A673 (cell line): ENCODE measurements at regions not wholly inside any gene's neighbourhood (a gene's known extent, or its start where the extent isn't known, plus 50 kb on each side); places are given as distances from the start of the nearest gene placed in this dataset.

Experiments
- EZH2 ChIP-seq: fragments of 200-600 bp; sonication (generic); IDR thresholded peaks from 2 replicates; pipeline ENCODE4 v1.6.1; 2017; ENCODE audit warnings: borderline replicate concordance, low read depth, mild to moderate bottlenecking, mixed read lengths, antibody characterized with exemption, low read length; ENCODE audit not compliant: poor library complexity, severe bottlenecking
- TF ChIP-seq, protein P1 (sequence below): fragments of 300-800, 200-600 bp; sonication (generic); conservative IDR thresholded peaks from 2 replicates; pipeline ENCODE4 v1.5.1; 2017; ENCODE audit warnings: low read depth, mild to moderate bottlenecking, antibody characterized with exemption, low read length, moderate library complexity, mixed read lengths

DNA sequence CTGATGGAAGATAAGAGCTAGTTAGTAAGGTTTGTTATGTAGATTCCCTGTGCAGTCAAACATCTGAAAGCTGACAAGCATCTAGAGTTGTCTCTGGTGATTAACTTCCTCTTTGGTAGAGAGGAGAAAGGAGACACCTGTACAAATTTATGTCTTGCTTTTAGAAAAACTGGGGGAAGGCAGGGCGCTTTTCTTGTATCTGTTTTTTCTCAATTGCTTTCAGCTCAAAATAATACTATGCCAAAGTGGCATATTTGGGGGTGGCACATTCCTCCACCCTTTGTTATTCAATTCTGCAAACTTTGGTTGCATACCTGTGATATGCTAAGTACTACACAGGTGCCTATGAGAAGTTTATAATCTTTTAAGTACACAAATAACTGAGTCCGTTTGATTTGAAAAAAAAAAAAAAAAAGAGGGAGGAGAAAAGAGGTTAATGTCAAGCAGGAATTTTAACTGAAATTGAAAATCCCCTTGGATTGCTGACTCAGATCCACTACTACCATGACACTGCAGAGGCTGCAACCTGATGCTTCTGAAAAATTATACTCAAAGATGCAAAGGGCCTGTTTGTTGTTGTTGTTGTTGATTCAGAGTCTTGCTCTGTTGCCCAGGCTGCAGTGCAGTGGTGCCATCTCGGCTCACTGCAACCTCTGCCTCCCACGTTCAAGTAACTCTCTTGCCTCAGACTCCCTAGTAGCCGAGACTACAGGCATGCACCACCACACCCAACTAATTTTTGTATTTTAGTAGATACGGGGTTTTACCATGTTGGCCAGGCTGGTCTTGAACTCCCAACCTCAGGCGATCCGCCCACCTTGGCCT lies 164.8 kb upstream of the NBEA start:
- TF ChIP-seq, protein P1, sequence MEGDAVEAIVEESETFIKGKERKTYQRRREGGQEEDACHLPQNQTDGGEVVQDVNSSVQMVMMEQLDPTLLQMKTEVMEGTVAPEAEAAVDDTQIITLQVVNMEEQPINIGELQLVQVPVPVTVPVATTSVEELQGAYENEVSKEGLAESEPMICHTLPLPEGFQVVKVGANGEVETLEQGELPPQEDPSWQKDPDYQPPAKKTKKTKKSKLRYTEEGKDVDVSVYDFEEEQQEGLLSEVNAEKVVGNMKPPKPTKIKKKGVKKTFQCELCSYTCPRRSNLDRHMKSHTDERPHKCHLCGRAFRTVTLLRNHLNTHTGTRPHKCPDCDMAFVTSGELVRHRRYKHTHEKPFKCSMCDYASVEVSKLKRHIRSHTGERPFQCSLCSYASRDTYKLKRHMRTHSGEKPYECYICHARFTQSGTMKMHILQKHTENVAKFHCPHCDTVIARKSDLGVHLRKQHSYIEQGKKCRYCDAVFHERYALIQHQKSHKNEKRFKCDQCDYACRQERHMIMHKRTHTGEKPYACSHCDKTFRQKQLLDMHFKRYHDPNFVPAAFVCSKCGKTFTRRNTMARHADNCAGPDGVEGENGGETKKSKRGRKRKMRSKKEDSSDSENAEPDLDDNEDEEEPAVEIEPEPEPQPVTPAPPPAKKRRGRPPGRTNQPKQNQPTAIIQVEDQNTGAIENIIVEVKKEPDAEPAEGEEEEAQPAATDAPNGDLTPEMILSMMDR: no peak
- no peak for TF ChIP-seq EZH2
